ENCODE measurements at regions not wholly inside any gene's neighbourhood (a gene's known extent, or its start where the extent isn't known, plus 50 kb on each side); places are given as distances from the start of the nearest gene placed in this dataset.

DNA sequence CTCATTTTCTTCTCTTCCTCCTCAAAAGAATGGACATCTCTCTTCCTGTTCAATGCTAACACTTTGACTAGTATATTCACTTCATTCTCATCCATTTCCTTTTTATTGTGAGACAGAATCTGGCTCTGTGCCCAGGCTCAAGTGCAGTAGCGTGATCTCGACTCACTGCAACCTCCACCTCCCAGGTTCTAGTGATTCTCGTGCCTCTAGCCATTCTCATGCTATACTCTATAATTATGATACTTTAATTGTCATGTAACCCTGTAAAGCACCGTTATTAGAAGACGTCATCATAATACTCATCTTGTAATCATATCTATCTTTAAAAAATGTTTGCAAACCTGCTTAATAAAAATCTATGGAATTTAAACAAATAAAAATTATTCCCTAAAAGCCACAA is 107.0 kb downstream of the SHOX2 start:
- ChIA-PET POLR2A (no interaction called here), CTCF (no interaction called here)
- Histone ChIP-seq H3K27ac (no peak overlapping the region), H3K4me2 (no peak overlapping the region), H3K4me3 (no peak overlapping the region), H3K4me1 (no peaks in the 10 kb centered on the region), H3K9me3 (no peaks in the 10 kb centered on the region; the same call in 2 of the 3 replicates)
- TF ChIP-seq FOXS1 (CRISPR knock-in tag; IDR thresholded peaks at IDR 0.05) (no peak), EP300 (IDR thresholded peaks at IDR 0.05) (no peak), CBX2 (IDR thresholded peaks at IDR 0.05; ENCODE audit: borderline replicate concordance, low read depth) (no peak), HOXB5 (CRISPR knock-in tag; IDR thresholded peaks at IDR 0.05) (no peak), POLR2A (IDR thresholded peaks at IDR 0.05; ENCODE audit: low read length) (no peak), ESRRA (IDR thresholded peaks at IDR 0.05; ENCODE audit: borderline replicate concordance, low read length) (no peak), HOXA7 (CRISPR knock-in tag; IDR thresholded peaks at IDR 0.05) (no peak), TP53 (CRISPR knock-in tag; IDR thresholded peaks at IDR 0.05) (no peak), CBX8 (IDR thresholded peaks at IDR 0.05) (no peak), KDM5A (IDR thresholded peaks at IDR 0.05) (no peak)
- TF ChIP-seq, protein P1, sequence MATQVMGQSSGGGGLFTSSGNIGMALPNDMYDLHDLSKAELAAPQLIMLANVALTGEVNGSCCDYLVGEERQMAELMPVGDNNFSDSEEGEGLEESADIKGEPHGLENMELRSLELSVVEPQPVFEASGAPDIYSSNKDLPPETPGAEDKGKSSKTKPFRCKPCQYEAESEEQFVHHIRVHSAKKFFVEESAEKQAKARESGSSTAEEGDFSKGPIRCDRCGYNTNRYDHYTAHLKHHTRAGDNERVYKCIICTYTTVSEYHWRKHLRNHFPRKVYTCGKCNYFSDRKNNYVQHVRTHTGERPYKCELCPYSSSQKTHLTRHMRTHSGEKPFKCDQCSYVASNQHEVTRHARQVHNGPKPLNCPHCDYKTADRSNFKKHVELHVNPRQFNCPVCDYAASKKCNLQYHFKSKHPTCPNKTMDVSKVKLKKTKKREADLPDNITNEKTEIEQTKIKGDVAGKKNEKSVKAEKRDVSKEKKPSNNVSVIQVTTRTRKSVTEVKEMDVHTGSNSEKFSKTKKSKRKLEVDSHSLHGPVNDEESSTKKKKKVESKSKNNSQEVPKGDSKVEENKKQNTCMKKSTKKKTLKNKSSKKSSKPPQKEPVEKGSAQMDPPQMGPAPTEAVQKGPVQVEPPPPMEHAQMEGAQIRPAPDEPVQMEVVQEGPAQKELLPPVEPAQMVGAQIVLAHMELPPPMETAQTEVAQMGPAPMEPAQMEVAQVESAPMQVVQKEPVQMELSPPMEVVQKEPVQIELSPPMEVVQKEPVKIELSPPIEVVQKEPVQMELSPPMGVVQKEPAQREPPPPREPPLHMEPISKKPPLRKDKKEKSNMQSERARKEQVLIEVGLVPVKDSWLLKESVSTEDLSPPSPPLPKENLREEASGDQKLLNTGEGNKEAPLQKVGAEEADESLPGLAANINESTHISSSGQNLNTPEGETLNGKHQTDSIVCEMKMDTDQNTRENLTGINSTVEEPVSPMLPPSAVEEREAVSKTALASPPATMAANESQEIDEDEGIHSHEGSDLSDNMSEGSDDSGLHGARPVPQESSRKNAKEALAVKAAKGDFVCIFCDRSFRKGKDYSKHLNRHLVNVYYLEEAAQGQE (IDR thresholded peaks at IDR 0.05), result no peak
- ATAC-seq, result no peak
- WGBS (ENCODE audit: missing lambda C conversion rate), result 22% methylated on average over 5 of the region's 5 CpGs
- no peak for DNase-seq (ENCODE audit: low read depth in 1 of 2, low spot score in 1 of 2)
- no peak for FAIRE-seq

DNA sequence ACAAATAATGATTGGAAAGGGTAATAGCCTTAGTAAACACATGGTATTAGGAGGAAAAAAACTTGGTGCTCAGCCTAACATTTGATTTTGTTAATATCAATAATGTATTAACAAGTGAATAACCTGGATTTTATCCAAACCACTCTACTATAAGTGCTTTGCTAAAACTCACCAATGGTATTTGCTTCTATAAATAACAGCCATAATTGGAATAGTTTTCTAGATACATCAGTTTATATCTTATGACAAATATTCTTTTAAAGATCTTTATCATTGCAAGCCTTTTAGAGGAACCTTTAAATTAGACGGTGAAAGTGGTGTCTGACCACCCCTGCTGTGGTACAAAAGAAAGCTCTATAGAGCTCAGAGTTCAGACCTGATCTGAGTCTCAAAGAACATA is 123.9 kb downstream of the SHOX2 start:
- Histone ChIP-seq H3K4me1 (no peaks in the 10 kb centered on the region), H3K4me2 (no peak overlapping the region), H3K9me3 (no peaks in the 10 kb centered on the region), H3K4me3 (no peak overlapping the region), H3K27ac (no peak overlapping the region)
- TF ChIP-seq RCOR1 (IDR thresholded peaks at IDR 0.05; ENCODE audit: low read depth, low read length), result no peak
- TF ChIP-seq NR3C1 (IDR thresholded peaks at IDR 0.05), result no peak
- no peak for TF ChIP-seq TP53 (CRISPR knock-in tag; IDR thresholded peaks at IDR 0.05)
- no peak for TF ChIP-seq RFX5 (IDR thresholded peaks at IDR 0.05)
- no peak for TF ChIP-seq TFCP2L1 (CRISPR knock-in tag; IDR thresholded peaks at IDR 0.05)
- TF ChIP-seq, protein P2, sequence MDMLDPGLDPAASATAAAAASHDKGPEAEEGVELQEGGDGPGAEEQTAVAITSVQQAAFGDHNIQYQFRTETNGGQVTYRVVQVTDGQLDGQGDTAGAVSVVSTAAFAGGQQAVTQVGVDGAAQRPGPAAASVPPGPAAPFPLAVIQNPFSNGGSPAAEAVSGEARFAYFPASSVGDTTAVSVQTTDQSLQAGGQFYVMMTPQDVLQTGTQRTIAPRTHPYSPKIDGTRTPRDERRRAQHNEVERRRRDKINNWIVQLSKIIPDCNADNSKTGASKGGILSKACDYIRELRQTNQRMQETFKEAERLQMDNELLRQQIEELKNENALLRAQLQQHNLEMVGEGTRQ (IDR thresholded peaks at IDR 0.05), result no peak
- no peak for TF ChIP-seq CBX8 (IDR thresholded peaks at IDR 0.05)
- TF ChIP-seq, protein P3, sequence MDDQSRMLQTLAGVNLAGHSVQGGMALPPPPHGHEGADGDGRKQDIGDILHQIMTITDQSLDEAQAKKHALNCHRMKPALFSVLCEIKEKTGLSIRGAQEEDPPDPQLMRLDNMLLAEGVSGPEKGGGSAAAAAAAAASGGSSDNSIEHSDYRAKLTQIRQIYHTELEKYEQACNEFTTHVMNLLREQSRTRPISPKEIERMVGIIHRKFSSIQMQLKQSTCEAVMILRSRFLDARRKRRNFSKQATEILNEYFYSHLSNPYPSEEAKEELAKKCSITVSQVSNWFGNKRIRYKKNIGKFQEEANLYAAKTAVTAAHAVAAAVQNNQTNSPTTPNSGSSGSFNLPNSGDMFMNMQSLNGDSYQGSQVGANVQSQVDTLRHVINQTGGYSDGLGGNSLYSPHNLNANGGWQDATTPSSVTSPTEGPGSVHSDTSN (IDR thresholded peaks at IDR 0.05), result no peak
- no peak for TF ChIP-seq CEBPB (IDR thresholded peaks at IDR 0.05)
- no peak for TF ChIP-seq HOXB13 (CRISPR knock-in tag; IDR thresholded peaks at IDR 0.05; ENCODE audit: low read depth)
- no peak for TF ChIP-seq KDM1A (IDR thresholded peaks at IDR 0.05; ENCODE audit: low read depth)
- TF ChIP-seq CHD4 (IDR thresholded peaks at IDR 0.05; ENCODE audit: borderline replicate concordance), result no peak
- no peak for TF ChIP-seq ZNF302 (CRISPR knock-in tag; IDR thresholded peaks at IDR 0.05)
- TF ChIP-seq, protein P1 (IDR thresholded peaks at IDR 0.05), result no peak
- TF ChIP-seq, protein P4, sequence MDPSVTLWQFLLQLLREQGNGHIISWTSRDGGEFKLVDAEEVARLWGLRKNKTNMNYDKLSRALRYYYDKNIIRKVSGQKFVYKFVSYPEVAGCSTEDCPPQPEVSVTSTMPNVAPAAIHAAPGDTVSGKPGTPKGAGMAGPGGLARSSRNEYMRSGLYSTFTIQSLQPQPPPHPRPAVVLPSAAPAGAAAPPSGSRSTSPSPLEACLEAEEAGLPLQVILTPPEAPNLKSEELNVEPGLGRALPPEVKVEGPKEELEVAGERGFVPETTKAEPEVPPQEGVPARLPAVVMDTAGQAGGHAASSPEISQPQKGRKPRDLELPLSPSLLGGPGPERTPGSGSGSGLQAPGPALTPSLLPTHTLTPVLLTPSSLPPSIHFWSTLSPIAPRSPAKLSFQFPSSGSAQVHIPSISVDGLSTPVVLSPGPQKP (IDR thresholded peaks at IDR 0.05; ENCODE audit: low read depth, low read length), result no peak
- no peak for TF ChIP-seq HOXB5 (CRISPR knock-in tag; IDR thresholded peaks at IDR 0.05)
- TF ChIP-seq ZSCAN20 (CRISPR knock-in tag; IDR thresholded peaks at IDR 0.05), result no peak
- TF ChIP-seq, protein P5, sequence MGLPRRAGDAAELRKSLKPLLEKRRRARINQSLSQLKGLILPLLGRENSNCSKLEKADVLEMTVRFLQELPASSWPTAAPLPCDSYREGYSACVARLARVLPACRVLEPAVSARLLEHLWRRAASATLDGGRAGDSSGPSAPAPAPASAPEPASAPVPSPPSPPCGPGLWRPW (IDR thresholded peaks at IDR 0.05), result no peak
- ChIA-PET POLR2A (no interaction called here), CTCF (no interaction called here)
- no peak for ATAC-seq
- no peak for DNase-seq (ENCODE audit: low read depth in 1 of 2, low spot score in 1 of 2)
- no peak for FAIRE-seq
- WGBS (ENCODE audit: missing lambda C conversion rate), result 25% methylated on average over 1 of the region's 1 CpG
